HEK293 (cell line): ENCODE measurements at regions not wholly inside any gene's neighbourhood (a gene's known extent, or its start where the extent isn't known, plus 50 kb on each side); places are given as distances from the start of the nearest gene placed in this dataset.

Experiments
- ATF2 ChIP-seq: fragments of 450-650 bp; formaldehyde crosslinking; IDR thresholded peaks from 2 replicates; pipeline ENCODE4 v1.5.1; 2016; ENCODE audit warnings: missing biosample characterization, missing genetic modification characterization, low read depth
- BCL11A ChIP-seq: fragments of 450-650 bp; formaldehyde crosslinking; IDR thresholded peaks from 2 replicates; pipeline ENCODE4 v1.5.1; 2016; ENCODE audit warnings: low read depth, missing biosample characterization, missing genetic modification characterization
- TCF7L2 ChIP-seq: IDR thresholded peaks from 2 replicates; pipeline ENCODE4 v1.6.1; 2011; ENCODE audit warnings: low read depth, mild to moderate bottlenecking, inconsistent platforms, low read length, moderate library complexity, borderline replicate concordance
- TRIM28 ChIP-seq: IDR thresholded peaks from 2 replicates; pipeline ENCODE4 v1.6.1; 2011; ENCODE audit warnings: low read length, control low read depth, borderline replicate concordance
- ZBTB44 ChIP-seq: fragments of 450-650 bp; IDR thresholded peaks from 2 replicates; pipeline ENCODE4 v1.5.1; 2018; ENCODE audit warnings: missing biosample characterization, mild to moderate bottlenecking, missing genetic modification characterization
- ZNF146 ChIP-seq: fragments of 450-650 bp; formaldehyde crosslinking; IDR thresholded peaks from 2 replicates; pipeline ENCODE4 v1.5.1; 2016; ENCODE audit warnings: missing biosample characterization, missing genetic modification characterization
- TF ChIP-seq, protein P1 (sequence below): fragments of 450-650 bp; formaldehyde crosslinking; IDR thresholded peaks from 2 replicates; pipeline ENCODE4 v1.5.1; 2016; ENCODE audit warnings: missing biosample characterization, missing genetic modification characterization

GRCh38 chr4:34372815-34373214 is 1871.5 kb downstream of the ARAP2 start:
- TF ChIP-seq, protein P1, sequence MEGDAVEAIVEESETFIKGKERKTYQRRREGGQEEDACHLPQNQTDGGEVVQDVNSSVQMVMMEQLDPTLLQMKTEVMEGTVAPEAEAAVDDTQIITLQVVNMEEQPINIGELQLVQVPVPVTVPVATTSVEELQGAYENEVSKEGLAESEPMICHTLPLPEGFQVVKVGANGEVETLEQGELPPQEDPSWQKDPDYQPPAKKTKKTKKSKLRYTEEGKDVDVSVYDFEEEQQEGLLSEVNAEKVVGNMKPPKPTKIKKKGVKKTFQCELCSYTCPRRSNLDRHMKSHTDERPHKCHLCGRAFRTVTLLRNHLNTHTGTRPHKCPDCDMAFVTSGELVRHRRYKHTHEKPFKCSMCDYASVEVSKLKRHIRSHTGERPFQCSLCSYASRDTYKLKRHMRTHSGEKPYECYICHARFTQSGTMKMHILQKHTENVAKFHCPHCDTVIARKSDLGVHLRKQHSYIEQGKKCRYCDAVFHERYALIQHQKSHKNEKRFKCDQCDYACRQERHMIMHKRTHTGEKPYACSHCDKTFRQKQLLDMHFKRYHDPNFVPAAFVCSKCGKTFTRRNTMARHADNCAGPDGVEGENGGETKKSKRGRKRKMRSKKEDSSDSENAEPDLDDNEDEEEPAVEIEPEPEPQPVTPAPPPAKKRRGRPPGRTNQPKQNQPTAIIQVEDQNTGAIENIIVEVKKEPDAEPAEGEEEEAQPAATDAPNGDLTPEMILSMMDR (tag by site-specific recombination): no peak
- TF ChIP-seq BCL11A (no peak), TRIM28 (no peak), TCF7L2 (no peak), ZBTB44 (no peak), ATF2 (tag by site-specific recombination) (no peak), ZNF146 (tag by site-specific recombination) (no peak)
